ENCODE measurements at regions not wholly inside any gene's neighbourhood (a gene's known extent, or its start where the extent isn't known, plus 50 kb on each side); places are given as distances from the start of the nearest gene placed in this dataset.

DNA sequence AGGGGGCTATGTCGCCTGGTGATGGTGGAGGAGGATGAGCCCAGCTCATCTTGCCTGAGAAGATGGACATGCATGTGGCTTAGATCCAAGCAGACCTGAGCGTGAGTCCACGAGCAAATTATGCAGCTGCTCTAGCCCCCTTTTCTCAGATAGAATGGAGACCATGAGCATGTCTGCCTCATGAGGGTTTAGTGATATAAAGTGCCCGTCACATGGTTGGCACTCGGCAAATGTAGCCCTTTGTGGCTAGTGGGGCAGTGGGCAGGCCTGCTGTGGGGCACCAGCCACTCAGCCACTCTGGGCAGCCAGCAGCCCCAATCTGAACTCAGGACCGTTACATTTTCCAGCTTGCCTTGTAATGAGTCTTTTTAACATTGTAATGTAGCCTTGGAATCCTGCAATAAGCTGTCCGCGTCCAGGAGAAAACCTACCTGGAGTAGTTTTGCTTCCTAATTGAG is 92.1 kb upstream of the HS6ST1 start:
- Histone ChIP-seq H3K79me2 (ENCODE audit: control insufficient read depth, insufficient read depth, low read length) (no peaks in the 10 kb centered on the region), H3K36me3 (ENCODE audit: control insufficient read depth in 2 of 2, extremely low read depth in 1 of 2, insufficient read depth in 2 of 2, low read length in 2 of 2) (no peaks in the 10 kb centered on the region), H3K4me3 (replicated peaks in 1 of 3; ENCODE audit: insufficient read depth in 1 of 3, low read depth in 1 of 3, low read length in 3 of 3) (no peak overlapping the region), H4K20me1 (replicated peaks; ENCODE audit: control insufficient read depth, extremely low read depth, insufficient read depth, low read length) (no peaks in the 10 kb centered on the region), H2AFZ (ENCODE audit: low read depth, low read length) (no peak overlapping the region), H3K9me3 (replicated peaks; ENCODE audit: control insufficient read depth, insufficient read depth, low read length) (no peaks in the 10 kb centered on the region), H3K4me2 (ENCODE audit: insufficient read depth, low read length) (no peak overlapping the region), H3K27me3 (ENCODE audit: control insufficient read depth in 2 of 2, insufficient read depth in 2 of 2, low read length in 2 of 2) (no peaks in the 10 kb centered on the region), H3K27ac (ENCODE audit: insufficient read depth, low read depth, low read length) (no peak overlapping the region), H3K9ac (replicated peaks; ENCODE audit: extremely low read depth, insufficient read depth, low read length) (no peak overlapping the region), H3K4me1 (ENCODE audit: control insufficient read depth, extremely low read depth, insufficient read depth, low read length) (peaks cover 14% of the 10 kb centered on the region), H3K9me1 (replicated peaks; ENCODE audit: control insufficient read depth, extremely low read depth, insufficient read depth, low read length) (no peaks in the 10 kb centered on the region)
- CTCF ChIA-PET, result no interaction called here
- TF ChIP-seq FOS (IDR thresholded peaks at IDR 0.05; ENCODE audit: borderline replicate concordance, insufficient read depth, low read length) (no peak), POLR2A (IDR thresholded peaks at IDR 0.05; ENCODE audit: low read depth, low read length) (no peak), POLR2AphosphoS5 (IDR thresholded peaks at IDR 0.05; ENCODE audit: insufficient read depth, low read depth, low read length) (no peak), JUN (IDR thresholded peaks at IDR 0.05; ENCODE audit: borderline replicate concordance, insufficient read depth, insufficient read length, low read depth) (no peak), EZH2 (IDR thresholded peaks at IDR 0.05; ENCODE audit: borderline replicate concordance, low read depth, low read length, severe bottlenecking) (no peak), MYC (IDR thresholded peaks at IDR 0.05; ENCODE audit: low read depth, low read length) (no peak), GATA2 (IDR thresholded peaks at IDR 0.05; ENCODE audit: insufficient read depth, insufficient read length, low read depth, low read length) (no peak)
- TF ChIP-seq, protein P1, sequence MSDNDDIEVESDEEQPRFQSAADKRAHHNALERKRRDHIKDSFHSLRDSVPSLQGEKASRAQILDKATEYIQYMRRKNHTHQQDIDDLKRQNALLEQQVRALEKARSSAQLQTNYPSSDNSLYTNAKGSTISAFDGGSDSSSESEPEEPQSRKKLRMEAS (IDR thresholded peaks at IDR 0.05; ENCODE audit: insufficient read depth, insufficient read length), result no peak
- TF ChIP-seq, protein P2, sequence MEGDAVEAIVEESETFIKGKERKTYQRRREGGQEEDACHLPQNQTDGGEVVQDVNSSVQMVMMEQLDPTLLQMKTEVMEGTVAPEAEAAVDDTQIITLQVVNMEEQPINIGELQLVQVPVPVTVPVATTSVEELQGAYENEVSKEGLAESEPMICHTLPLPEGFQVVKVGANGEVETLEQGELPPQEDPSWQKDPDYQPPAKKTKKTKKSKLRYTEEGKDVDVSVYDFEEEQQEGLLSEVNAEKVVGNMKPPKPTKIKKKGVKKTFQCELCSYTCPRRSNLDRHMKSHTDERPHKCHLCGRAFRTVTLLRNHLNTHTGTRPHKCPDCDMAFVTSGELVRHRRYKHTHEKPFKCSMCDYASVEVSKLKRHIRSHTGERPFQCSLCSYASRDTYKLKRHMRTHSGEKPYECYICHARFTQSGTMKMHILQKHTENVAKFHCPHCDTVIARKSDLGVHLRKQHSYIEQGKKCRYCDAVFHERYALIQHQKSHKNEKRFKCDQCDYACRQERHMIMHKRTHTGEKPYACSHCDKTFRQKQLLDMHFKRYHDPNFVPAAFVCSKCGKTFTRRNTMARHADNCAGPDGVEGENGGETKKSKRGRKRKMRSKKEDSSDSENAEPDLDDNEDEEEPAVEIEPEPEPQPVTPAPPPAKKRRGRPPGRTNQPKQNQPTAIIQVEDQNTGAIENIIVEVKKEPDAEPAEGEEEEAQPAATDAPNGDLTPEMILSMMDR (IDR thresholded peaks at IDR 0.05; ENCODE audit: extremely low read depth in 1 of 2, insufficient read depth in 1 of 2, low read depth in 1 of 2, low read length in 2 of 2), result no peak
- FAIRE-seq, result no peak
- no peak for DNase-seq (ENCODE audit: low read depth, low spot score)
- dilution Hi-C loops (cut with MboI; ENCODE audit: extremely low pct_ligation_motif_present, low sequenced_read_pairs), result no loop called here
- POLR2A ChIA-PET, result no interaction called here
- no TSS peak for BruUV-seq (replicated peaks)
- intact Hi-C loops (cut with micrococcal nuclease), result loop anchor here (5.0 kb wide), 1 partner anchor 848 kb away; no protein-coding TSS in a partner anchor
